HUES64 (cell line): ENCODE measurements at regions not wholly inside any gene's neighbourhood (a gene's known extent, or its start where the extent isn't known, plus 50 kb on each side); places are given as distances from the start of the nearest gene placed in this dataset.

Experiments
- H3K27ac ChIP-seq: 2 replicates; pipeline ENCODE4 v1.7.0; 2013; ENCODE audit warnings: low read depth, low read length, inconsistent platforms
- H3K27me3 ChIP-seq: 2 replicates; pipeline ENCODE4 v1.6.1; 2013; ENCODE audit warnings: mild to moderate bottlenecking, low read length; ENCODE audit not compliant: insufficient read depth
- H3K36me3 ChIP-seq: 2 replicates; pipeline ENCODE4 v1.6.1; 2013; ENCODE audit warnings: mild to moderate bottlenecking, low read length; ENCODE audit not compliant: insufficient read depth
- H3K4me1 ChIP-seq: 2 replicates; pipeline ENCODE4 v1.6.1; 2013; ENCODE audit warnings: mild to moderate bottlenecking, low read length, moderate library complexity; ENCODE audit not compliant: insufficient read depth
- H3K4me3 ChIP-seq: 2 replicates; pipeline ENCODE4 v1.5.1; 2013; ENCODE audit warnings: mild to moderate bottlenecking, low read length, moderate library complexity
- H3K9ac ChIP-seq: 2 replicates; pipeline ENCODE4 v1.6.1; 2013; ENCODE audit warnings: mild to moderate bottlenecking, low read depth, low read length
- H3K9me3 ChIP-seq: 2 replicates; pipeline ENCODE4 v1.6.1; 2013; ENCODE audit warnings: low read depth, low read length; ENCODE audit not compliant: insufficient read depth
- WGBS: fragments of 150-250, 120-280 bp; methylation state at CpG from one replicate; pipeline ENCODE4 v1.1.7; 2013; ENCODE audit warnings: missing lambda C conversion rate; 5-methylcytosine and 5-hydroxymethylcytosine counted together

DNA sequence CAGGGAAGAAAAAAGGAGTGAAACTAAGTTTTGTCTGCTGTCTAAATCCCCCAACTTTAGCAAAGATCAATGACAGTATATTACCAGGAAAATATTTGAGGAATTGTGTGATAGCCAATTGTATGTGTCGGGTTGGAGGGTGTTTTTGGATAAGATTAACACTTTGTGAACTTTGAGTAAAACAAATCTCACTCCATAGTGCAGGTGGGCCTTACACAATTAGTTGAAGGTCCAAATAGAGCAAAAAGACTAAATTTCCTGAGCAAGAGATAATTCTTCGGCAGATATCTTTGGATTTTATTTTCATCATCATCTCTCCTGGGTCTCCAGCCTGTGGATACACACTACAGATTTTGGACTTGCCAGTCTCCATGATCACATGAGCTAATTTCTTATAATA is 152.8 kb upstream of the CWC22 start:
- no peak overlapping the region for H3K4me3 ChIP-seq
- no peak overlapping the region for H3K27ac ChIP-seq
- no peak overlapping the region for H3K9ac ChIP-seq
- no peaks in the 10 kb centered on the region for H3K36me3 ChIP-seq
- no peaks in the 10 kb centered on the region for H3K9me3 ChIP-seq
- H3K4me1 ChIP-seq = no peaks in the 10 kb centered on the region
- H3K27me3 ChIP-seq = no peaks in the 10 kb centered on the region
- 50% methylated on average over 2 of the region's 2 CpGs for WGBS

DNA sequence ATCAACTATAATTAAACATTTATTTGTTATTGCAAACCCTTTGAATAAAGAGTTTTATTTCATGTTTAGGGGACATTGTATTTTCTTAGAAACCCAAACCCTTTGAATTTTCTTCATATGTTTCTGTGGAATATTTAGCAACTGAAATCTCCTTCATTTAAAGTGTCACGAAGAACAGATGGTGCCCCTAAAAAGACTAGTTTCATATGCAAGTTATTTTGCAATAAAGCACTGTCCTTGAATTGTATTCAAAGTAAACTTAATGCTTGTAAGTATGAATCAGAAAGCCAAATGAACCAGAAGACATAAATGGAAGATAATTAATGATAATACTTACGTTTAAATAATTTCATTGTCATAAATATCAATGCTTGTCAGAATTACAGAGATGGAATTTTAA is 151.9 kb upstream of the CWC22 start:
- no peaks in the 10 kb centered on the region for H3K9me3 ChIP-seq
- H3K9ac ChIP-seq = no peak overlapping the region
- no peak overlapping the region for H3K4me3 ChIP-seq
- H3K36me3 ChIP-seq = no peaks in the 10 kb centered on the region
- H3K27ac ChIP-seq = no peak overlapping the region
- no peaks in the 10 kb centered on the region for H3K27me3 ChIP-seq
- 100% methylated on average over 1 of the region's 2 CpGs for WGBS
- no peaks in the 10 kb centered on the region for H3K4me1 ChIP-seq

DNA sequence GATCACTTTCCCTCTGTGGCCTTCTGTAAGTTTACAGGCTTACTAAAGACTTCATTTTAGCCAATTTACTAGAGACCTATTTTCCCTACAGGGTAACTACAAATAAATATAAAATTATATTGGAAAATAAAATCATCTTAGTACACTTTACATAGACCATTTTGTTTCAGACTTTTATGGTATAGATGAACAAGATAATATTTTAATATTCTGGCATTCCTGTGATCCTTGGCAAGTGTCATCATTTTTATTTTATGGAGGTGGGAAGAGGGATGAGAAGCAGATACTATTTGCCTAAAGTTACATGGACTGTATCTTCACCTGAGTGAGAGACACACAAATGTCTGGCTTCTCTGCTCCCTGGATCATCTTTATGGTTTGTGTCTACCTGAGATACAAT is 149.6 kb upstream of the CWC22 start:
- no peak overlapping the region for H3K9ac ChIP-seq
- no peaks in the 10 kb centered on the region for H3K9me3 ChIP-seq
- H3K4me3 ChIP-seq = no peak overlapping the region
- H3K27me3 ChIP-seq = no peaks in the 10 kb centered on the region
- H3K36me3 ChIP-seq = no peaks in the 10 kb centered on the region
- H3K27ac ChIP-seq = no peak overlapping the region
- no peaks in the 10 kb centered on the region for H3K4me1 ChIP-seq

DNA sequence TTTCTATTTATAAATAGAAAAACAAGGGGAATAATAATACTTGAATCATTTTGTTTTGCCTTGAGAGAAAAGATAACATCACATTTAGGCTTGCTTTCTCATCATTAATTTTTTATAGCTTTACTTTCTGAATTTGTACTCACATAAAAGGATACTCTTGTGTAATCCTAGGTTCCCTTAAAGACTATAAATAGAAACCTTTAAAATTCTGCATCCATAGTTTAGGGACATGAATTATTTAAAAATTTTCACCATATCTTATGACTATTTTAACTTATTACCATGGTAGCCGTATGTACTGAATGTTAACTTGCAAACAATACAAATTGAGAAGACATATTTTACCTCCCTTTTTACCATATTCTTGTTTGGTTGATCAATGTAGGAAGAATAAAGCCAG is 143.5 kb upstream of the CWC22 start:
- H3K4me1 ChIP-seq = peaks cover 23% of the 10 kb centered on the region
- H3K4me3 ChIP-seq = no peak overlapping the region
- no peaks in the 10 kb centered on the region for H3K27me3 ChIP-seq
- H3K9ac ChIP-seq = no peak overlapping the region
- H3K36me3 ChIP-seq = no peaks in the 10 kb centered on the region
- no CpG with 5 or more reads among the region's 1 CpG for WGBS
- H3K27ac ChIP-seq = no peak overlapping the region
- H3K9me3 ChIP-seq = no peaks in the 10 kb centered on the region

DNA sequence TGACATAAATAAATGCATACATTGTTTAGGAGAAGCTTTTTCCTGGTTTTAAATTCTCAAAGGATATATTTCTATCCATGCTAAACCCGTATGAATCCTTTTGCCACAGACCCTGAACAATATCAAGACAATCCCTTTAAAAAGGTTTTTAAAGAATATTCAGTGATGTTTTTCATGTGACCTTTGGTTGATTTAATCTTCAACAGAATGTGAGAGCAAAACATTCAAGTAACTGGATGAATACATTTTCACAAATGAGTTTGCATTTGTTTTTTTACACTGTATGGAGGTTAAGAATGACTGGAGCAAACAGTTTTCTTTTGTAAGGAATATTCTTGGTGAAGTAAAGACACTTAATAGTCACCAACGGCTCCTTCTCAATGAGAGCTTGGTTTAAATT is 139.4 kb upstream of the CWC22 start:
- Histone ChIP-seq H3K36me3 (no peaks in the 10 kb centered on the region), H3K9me3 (no peaks in the 10 kb centered on the region), H3K4me1 (peaks cover 46% of the 10 kb centered on the region), H3K4me3 (no peak overlapping the region), H3K9ac (0 out of 2 replicates have a peak overlapping the region, but pooled peaks have one; percentile 28), H3K27me3 (no peaks in the 10 kb centered on the region), H3K27ac (peak overlapping the region; percentile 88; the same call in 1 of the 2 replicates)
- WGBS = 52% methylated on average over 2 of the region's 2 CpGs

DNA sequence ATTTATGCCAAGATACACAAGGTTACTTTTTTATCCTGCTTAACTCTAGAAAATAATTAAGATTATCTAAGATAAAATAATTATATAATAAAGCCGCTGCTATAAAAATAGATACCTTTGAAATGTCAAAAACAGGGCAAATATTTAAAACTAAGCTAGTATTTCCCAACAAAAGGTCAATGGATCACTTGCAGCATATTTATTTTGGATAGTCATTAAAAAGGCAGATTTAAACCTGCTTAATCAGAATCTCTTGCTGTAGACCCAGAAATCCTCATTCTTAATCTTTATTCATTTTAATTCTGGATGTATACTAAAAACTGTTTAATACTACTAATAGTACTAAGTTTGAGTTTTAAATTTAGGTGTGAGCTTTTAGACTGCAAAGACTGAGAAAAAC is 139.0 kb upstream of the CWC22 start:
- peak overlapping the region; percentile 88; the same call in 1 of the 2 replicates for H3K27ac ChIP-seq
- no peak overlapping the region for H3K4me3 ChIP-seq
- no CpG with 5 or more reads among the region's 1 CpG for WGBS
- peaks cover 46% of the 10 kb centered on the region for H3K4me1 ChIP-seq
- H3K27me3 ChIP-seq = no peaks in the 10 kb centered on the region
- H3K9ac ChIP-seq = 0 out of 2 replicates have a peak overlapping the region, but pooled peaks have one; percentile 28
- H3K9me3 ChIP-seq = no peaks in the 10 kb centered on the region
- no peaks in the 10 kb centered on the region for H3K36me3 ChIP-seq

DNA sequence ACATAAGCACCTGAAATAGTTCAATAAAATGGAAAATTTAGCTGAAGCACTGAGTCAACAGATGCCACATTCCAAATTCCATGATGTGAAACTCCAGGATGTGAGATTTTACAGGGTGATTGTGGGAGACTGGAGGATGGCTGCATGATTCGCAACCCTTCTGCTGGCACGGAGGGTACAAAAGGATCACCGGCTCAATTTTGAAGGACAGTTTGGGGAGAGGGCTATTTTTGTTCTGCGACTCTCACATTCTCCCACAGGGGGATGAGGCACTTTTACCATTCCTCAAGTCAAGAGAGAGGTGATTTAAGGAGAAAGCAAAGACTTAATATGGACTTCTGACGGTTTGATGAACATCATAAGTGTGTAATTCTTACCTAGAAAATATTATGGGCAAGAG is 138.1 kb upstream of the CWC22 start:
- Histone ChIP-seq H3K9me3 (no peaks in the 10 kb centered on the region), H3K4me3 (no peak overlapping the region), H3K27me3 (no peaks in the 10 kb centered on the region), H3K27ac (no peak overlapping the region), H3K9ac (no peak overlapping the region), H3K36me3 (no peaks in the 10 kb centered on the region), H3K4me1 (peaks cover 46% of the 10 kb centered on the region)
- 96% methylated on average over 5 of the region's 5 CpGs for WGBS

DNA sequence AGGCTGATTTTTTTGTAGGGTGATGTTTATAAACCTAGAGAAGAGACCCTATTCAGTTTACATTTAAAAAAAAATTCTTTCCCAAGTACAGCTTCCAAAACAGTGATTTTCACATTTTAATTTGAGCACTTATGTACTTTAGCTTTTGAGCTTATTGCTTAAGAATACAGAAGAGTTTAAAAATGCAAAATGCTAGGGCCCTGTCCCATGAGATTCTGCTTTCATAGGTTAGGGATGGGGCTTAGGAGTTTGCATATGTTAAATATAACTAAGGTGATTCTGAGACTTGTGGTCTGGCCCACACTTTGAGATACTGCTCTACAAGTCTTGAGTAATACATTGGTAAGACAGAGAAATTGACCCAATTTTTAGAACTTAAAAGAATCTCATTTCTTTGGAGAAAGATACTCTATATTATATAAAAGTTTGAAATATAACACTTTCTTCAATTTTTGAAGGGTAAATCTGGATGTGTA is 137.3 kb upstream of the CWC22 start:
- Histone ChIP-seq H3K27ac (no peak overlapping the region), H3K36me3 (no peaks in the 10 kb centered on the region), H3K27me3 (no peaks in the 10 kb centered on the region), H3K9me3 (no peaks in the 10 kb centered on the region), H3K4me1 (peaks cover 46% of the 10 kb centered on the region), H3K4me3 (no peak overlapping the region), H3K9ac (no peak overlapping the region)

DNA sequence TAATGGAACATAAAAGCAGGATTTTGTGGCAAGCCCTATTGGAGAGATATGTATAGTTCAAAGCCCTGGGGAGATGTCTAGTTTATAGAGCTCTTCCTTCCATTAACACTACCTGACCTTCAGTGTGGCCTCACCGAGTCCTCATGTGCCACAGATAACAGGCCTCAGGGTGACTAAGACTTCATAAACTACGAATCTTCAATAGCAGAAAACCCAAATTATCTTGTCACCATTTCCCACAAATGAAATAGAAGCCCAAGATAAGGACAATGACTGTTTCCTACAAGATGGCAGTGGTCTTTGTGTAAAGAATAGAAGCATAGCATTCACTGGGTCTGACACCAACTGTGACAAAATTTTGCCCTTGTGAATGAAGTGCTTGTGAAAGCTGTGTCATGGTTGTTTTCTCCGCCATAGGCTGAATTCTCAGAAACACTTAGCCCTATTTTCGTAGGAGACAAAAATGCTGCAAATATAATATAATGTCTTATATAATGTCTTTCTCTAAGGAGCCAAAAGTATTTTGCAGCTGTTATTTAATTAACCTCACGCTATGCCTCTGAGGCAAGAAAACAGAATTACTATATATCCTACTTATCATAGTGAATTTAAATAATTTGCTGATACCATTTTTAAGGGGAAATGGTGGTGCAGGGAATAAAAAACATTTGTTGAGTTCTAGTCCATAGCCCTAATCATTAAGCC is 136.7 kb upstream of the CWC22 start:
- H3K4me3 ChIP-seq = no peak overlapping the region
- H3K36me3 ChIP-seq = no peaks in the 10 kb centered on the region
- H3K4me1 ChIP-seq = peaks cover 46% of the 10 kb centered on the region
- H3K9me3 ChIP-seq = no peaks in the 10 kb centered on the region
- no peak overlapping the region for H3K9ac ChIP-seq
- no peaks in the 10 kb centered on the region for H3K27me3 ChIP-seq
- no peak overlapping the region for H3K27ac ChIP-seq
- 95% methylated on average over 3 of the region's 5 CpGs for WGBS

DNA sequence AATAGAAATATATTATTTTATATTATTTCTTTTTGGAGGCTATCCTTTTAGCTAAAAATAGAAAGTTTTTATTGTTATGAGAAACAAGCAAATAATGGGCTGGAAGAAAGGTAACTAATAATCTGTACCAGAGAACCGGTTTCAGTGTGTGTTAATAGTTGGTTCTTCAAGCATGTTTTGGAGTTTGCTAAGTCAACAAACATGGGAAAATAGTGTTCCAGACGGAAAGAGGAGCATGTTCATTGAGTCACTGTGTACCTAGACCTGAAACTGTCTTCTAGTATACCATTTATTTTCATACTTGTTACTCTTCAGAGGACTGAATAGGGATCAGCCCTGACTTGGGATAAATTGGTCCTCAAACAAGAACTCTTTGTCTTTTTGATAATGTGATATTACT is 134.5 kb upstream of the CWC22 start:
- H3K9ac ChIP-seq = no peak overlapping the region
- H3K27ac ChIP-seq = no peak overlapping the region
- no peaks in the 10 kb centered on the region for H3K9me3 ChIP-seq
- H3K36me3 ChIP-seq = no peaks in the 10 kb centered on the region
- 93% methylated on average over 2 of the region's 2 CpGs for WGBS
- peaks cover 33% of the 10 kb centered on the region for H3K4me1 ChIP-seq
- no peak overlapping the region for H3K4me3 ChIP-seq
- no peaks in the 10 kb centered on the region for H3K27me3 ChIP-seq

DNA sequence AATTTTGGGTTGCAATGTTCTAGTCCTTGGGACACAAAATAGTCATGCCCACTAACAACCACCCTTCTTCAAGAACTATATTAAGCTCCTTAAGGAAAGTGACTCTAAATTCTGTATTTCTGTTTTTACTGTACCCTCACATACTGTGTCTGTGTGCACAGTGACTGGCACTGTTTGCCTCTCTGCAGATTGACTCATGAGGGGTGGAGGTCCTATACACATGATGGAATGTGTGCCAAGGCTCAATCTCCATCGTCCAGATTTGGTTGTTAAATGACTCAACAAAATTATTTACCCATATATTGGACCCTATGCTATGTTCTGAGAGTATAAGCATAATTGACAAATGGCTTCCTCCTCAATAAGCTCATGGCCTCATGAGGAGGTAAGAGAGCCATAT is 126.6 kb upstream of the CWC22 start:
- H3K27me3 ChIP-seq = no peaks in the 10 kb centered on the region
- H3K4me1 ChIP-seq = peaks cover 20% of the 10 kb centered on the region; the same call in 1 of the 2 replicates
- no CpG with 5 or more reads among the region's 1 CpG for WGBS
- no peaks in the 10 kb centered on the region for H3K36me3 ChIP-seq
- H3K4me3 ChIP-seq = no peak overlapping the region
- H3K9ac ChIP-seq = no peak overlapping the region
- no peak overlapping the region for H3K27ac ChIP-seq
- no peaks in the 10 kb centered on the region for H3K9me3 ChIP-seq

DNA sequence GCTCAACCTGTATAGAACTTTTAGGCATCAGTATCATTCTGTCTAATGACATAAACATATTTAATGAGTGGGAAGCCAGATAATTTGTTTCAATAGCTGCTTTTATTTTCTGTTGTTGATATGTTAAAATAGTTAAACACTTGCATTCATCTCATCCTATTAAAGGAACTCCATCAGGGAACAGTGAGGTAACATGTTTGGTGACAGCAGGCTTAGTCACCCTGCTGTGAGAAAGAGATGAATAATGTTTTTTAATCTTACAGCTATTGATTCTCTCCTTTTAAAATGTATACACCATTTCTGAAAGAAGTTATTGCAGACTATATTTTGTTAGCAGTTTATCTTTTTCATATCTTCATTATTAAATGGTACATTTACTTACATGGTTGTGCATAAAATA is 123.3 kb upstream of the CWC22 start:
- H3K4me3 ChIP-seq = no peak overlapping the region

More for the DNA sequence above, 123.3 kb upstream of the CWC22 start:
- H3K27ac ChIP-seq = no peak overlapping the region
- no peak overlapping the region for H3K9ac ChIP-seq
- peaks cover 24% of the 10 kb centered on the region for H3K4me1 ChIP-seq
- no peaks in the 10 kb centered on the region for H3K9me3 ChIP-seq
- no peaks in the 10 kb centered on the region for H3K36me3 ChIP-seq
- H3K27me3 ChIP-seq = no peaks in the 10 kb centered on the region
